ENCODE measurements at regions not wholly inside any gene's neighbourhood (a gene's known extent, or its start where the extent isn't known, plus 50 kb on each side); places are given as distances from the start of the nearest gene placed in this dataset.

DNA sequence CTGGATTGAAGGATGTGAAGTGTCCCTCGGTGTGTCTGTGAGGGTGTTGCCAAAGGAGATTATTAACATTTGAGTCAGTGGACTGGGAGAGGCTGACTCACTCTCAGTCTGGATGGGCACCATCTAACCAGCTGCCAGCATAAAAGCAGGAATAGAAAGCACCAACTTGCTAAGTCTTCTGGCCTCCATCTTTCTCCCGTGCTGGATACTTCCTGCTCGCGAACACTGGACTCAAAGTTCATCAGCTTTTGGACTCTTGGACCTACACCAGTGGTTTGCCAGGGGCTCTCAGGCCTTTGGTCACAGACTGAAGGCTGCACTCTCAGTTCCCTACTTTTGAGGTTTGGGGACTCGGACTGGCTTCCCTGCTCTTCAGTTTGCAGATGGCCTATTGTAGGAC, 220.3 kb upstream of the LRFN2 start:
- Histone ChIP-seq H3K4me3 (ENCODE audit: low read length) (no peak overlapping the region), H3K4me1 (ENCODE audit: insufficient read depth, low read length) (no peaks in the 10 kb centered on the region), H3K27me3 (ENCODE audit: insufficient read depth, low read length) (no peaks in the 10 kb centered on the region), H3K9me3 (ENCODE audit: insufficient read depth, low read depth, low read length) (no peaks in the 10 kb centered on the region), H3K9ac (ENCODE audit: low read depth, low read length) (no peak overlapping the region), H3K27ac (ENCODE audit: low read depth, low read length) (no peak overlapping the region), H3K36me3 (ENCODE audit: insufficient read depth, low read length) (no peaks in the 10 kb centered on the region)
- WGBS, result 92% methylated on average over 5 of the region's 5 CpGs

DNA sequence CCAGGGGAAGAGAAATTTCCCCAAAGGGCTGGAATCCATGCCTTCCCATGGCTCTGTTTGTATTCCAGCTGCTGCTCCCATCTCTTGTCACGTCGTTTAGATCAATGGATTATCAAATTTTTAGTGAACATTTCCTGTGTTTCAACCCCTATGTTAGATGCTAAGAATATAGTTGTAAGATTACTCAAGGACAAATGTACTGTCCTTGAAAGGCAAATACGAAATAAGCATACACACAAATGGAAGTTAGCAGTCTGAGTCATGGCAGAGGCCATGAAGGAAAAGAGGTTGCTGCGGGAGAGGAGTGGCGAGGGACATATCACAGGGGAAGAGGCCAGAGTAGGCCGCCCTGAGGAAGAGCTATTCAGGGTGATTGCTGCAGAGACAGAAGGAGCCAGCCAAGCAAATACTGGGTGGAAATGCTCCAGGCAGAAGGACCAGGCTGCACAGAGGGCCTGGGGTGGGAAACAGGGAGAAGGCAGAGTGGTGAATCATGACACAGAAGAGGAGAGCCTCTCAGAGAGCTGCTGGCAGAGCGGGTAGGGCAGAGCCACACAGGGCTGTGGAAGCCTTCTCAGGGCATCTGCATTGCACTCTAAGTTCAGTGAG, 219.2 kb upstream of the LRFN2 start:
- Histone ChIP-seq H3K36me3 (ENCODE audit: insufficient read depth, low read length) (no peaks in the 10 kb centered on the region), H3K27me3 (ENCODE audit: insufficient read depth, low read length) (no peaks in the 10 kb centered on the region), H3K4me1 (ENCODE audit: insufficient read depth, low read length) (no peaks in the 10 kb centered on the region), H3K9ac (ENCODE audit: low read depth, low read length) (no peak overlapping the region), H3K9me3 (ENCODE audit: insufficient read depth, low read depth, low read length) (no peaks in the 10 kb centered on the region), H3K4me3 (ENCODE audit: low read length) (no peak overlapping the region), H3K27ac (ENCODE audit: low read depth, low read length) (no peak overlapping the region)
- 84% methylated on average over 7 of the region's 7 CpGs for WGBS

DNA sequence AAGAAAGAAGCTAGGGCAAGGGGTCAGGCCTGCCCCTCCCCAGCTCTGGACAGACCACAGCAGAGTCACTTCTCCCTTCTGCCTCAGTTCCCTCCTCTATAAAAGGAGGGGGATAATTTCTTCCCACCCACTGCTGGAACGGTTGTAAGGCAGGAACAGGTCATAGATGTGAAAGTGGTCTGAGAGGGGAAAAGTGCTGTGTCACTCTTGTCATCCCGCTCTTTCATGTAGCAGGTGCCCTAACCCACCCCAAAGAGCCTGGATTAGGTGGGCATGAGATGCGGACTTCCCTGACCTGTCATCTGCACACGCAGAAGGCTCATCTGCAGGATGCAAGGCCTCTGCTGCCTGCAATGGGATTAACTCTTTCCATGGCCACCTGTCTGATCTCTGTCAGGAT, 218.2 kb upstream of the LRFN2 start:
- no peaks in the 10 kb centered on the region for H3K27me3 ChIP-seq (ENCODE audit: insufficient read depth, low read length)
- WGBS, result 94% methylated on average over 4 of the region's 4 CpGs
- H3K36me3 ChIP-seq (ENCODE audit: insufficient read depth, low read length), result no peaks in the 10 kb centered on the region
- no peak overlapping the region for H3K27ac ChIP-seq (ENCODE audit: low read depth, low read length)
- no peak overlapping the region for H3K4me3 ChIP-seq (ENCODE audit: low read length)
- H3K4me1 ChIP-seq (ENCODE audit: insufficient read depth, low read length), result no peaks in the 10 kb centered on the region
- no peaks in the 10 kb centered on the region for H3K9me3 ChIP-seq (ENCODE audit: insufficient read depth, low read depth, low read length)
- H3K9ac ChIP-seq (ENCODE audit: low read depth, low read length), result no peak overlapping the region

DNA sequence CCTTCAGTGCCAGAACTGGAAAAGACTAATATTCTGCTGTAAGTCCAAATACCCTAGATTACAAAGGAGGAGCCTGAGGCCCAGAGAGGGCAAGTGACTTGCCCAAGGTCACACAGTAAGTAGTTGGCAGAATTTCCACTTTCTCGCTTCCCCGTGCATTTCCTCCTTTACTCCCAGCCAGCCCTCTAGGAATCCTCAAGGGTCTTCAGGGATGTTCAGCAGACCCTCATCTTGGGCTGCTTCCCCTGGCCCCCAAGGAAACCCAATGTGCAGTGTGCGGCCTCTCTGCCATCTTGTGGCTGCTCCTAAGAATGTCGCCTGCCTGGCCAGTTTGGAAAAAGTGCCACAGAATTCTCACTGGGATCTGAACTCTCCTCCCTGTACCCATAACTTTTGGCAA, 217.7 kb upstream of the LRFN2 start:
- Histone ChIP-seq H3K27me3 (ENCODE audit: insufficient read depth, low read length) (no peaks in the 10 kb centered on the region), H3K9me3 (ENCODE audit: insufficient read depth, low read depth, low read length) (no peaks in the 10 kb centered on the region), H3K9ac (ENCODE audit: low read depth, low read length) (no peak overlapping the region), H3K27ac (ENCODE audit: low read depth, low read length) (no peak overlapping the region), H3K36me3 (ENCODE audit: insufficient read depth, low read length) (no peaks in the 10 kb centered on the region), H3K4me3 (ENCODE audit: low read length) (no peak overlapping the region), H3K4me1 (ENCODE audit: insufficient read depth, low read length) (no peaks in the 10 kb centered on the region)
- 91% methylated on average over 4 of the region's 4 CpGs for WGBS

DNA sequence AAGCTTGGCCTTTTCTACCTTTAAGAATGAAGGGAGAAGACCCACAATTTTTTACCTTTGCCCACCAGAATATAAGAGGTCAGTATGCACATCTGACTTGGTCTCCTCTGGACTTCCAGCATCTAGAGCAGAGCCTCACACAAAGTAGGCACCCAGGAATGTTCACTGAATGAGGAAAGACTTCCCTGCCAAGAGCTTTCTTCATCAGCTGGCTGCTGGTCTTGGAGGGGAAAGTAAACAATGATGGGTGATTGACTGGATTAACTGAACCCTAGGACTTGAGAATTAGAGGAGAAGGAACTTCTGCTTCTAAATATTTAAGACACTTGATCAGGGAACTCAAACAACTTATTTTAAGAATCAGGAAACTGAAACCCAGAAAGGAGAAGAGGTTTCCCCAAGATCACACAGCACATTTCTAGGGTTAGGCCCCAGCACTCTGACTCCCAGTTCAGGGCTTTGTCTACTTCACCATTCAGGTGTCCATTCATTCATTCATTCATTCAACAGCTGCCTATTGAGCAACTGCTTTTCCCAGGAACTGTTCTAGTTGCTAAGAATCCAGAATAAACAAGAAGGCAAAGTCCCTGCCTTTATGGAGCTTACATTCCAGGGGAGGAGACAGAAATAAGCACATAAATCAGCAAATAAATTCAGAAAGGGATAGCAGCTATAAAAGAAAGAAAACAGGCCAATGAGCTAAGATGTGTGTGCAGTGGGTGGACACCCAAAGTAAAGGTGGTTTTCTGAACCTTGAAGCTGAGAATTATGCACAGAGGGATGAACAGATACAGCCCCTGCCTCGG, 216.9 kb upstream of the LRFN2 start:
- 0 out of 2 replicates have a peak, but pooled peaks cover 3% of the 10 kb centered on the region for H3K27me3 ChIP-seq (ENCODE audit: insufficient read depth, low read length)
- WGBS, result 98% methylated on average over 1 of the region's 1 CpG
- H3K36me3 ChIP-seq (ENCODE audit: insufficient read depth, low read length), result no peaks in the 10 kb centered on the region
- no peaks in the 10 kb centered on the region for H3K9me3 ChIP-seq (ENCODE audit: insufficient read depth, low read depth, low read length)
- no peak overlapping the region for H3K9ac ChIP-seq (ENCODE audit: low read depth, low read length)
- no peaks in the 10 kb centered on the region for H3K4me1 ChIP-seq (ENCODE audit: insufficient read depth, low read length)
- no peak overlapping the region for H3K27ac ChIP-seq (ENCODE audit: low read depth, low read length)
- H3K4me3 ChIP-seq (ENCODE audit: low read length), result no peak overlapping the region

DNA sequence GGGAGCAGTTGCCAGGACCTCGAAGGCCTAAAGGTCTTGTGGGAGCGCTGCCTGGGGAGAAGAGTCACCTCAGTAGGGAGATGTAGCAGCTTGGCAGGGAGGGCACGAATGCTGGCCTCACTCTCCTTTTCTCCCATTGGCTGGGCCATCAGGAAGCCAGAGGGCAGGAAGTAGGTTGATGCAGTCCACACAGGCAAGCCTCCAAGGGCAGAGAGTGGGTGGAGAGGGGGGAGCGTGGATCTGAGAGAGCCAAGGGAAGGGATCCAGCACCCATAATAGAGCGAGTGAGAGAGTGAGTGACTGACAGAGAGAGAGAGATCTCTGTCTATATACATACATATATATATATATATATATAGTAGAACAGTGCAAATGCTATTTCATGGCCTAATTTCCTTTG, 215.3 kb upstream of the LRFN2 start:
- H3K4me3 ChIP-seq (ENCODE audit: low read length), result no peak overlapping the region
- H3K27me3 ChIP-seq (ENCODE audit: insufficient read depth, low read length), result 0 out of 2 replicates have a peak, but pooled peaks cover 3% of the 10 kb centered on the region
- no peaks in the 10 kb centered on the region for H3K4me1 ChIP-seq (ENCODE audit: insufficient read depth, low read length)
- H3K36me3 ChIP-seq (ENCODE audit: insufficient read depth, low read length), result no peaks in the 10 kb centered on the region
- no peak overlapping the region for H3K27ac ChIP-seq (ENCODE audit: low read depth, low read length)
- 88% methylated on average over 5 of the region's 5 CpGs for WGBS
- no peak overlapping the region for H3K9ac ChIP-seq (ENCODE audit: low read depth, low read length)
- no peaks in the 10 kb centered on the region for H3K9me3 ChIP-seq (ENCODE audit: insufficient read depth, low read depth, low read length)

DNA sequence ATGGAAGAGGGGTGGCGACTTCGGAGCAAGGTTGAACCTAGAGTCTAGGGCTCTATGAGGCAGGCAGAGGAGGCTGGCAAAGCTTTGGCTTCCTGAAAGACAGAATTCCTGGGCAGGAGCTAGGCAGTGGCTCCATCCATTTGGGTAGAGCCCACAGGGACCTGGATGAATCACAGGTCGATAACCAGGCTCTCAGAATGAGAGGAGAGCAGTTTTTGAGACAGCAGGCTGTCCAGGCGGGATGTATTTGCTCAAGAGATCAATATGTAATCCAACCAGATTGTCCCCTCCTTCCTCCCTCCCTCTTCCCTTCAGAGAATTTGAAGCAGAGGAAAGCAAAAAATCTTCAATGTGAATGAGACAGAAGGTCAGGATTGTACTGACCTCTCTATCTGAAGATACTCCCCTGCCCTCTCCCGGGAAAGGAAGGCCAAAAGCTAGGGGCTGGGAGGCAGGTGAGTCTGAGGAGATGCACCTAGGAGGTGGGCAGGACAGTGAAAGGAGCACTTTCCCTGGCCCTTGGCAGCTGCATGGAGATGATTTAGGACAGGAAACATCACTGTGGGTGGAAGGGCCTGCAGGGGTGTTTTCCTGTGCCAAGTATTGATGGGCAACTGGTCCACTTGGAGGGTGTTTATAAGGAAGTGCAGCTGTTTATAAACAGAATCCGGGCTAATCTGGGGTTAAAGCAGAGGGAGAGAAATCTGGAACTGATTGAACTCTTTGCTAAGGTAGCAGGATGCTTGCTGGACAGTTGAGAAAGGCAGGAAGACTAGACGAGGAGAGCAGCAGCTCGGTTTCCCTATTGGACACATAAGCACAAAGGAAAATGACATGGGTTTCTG, 212.4 kb upstream of the LRFN2 start:
- H3K4me1 ChIP-seq (ENCODE audit: insufficient read depth, low read length), result no peaks in the 10 kb centered on the region
- no peaks in the 10 kb centered on the region for H3K36me3 ChIP-seq (ENCODE audit: insufficient read depth, low read length)
- no peak overlapping the region for H3K4me3 ChIP-seq (ENCODE audit: low read length)
- 0 out of 2 replicates have a peak, but pooled peaks cover 3% of the 10 kb centered on the region for H3K27me3 ChIP-seq (ENCODE audit: insufficient read depth, low read length)
- H3K9me3 ChIP-seq (ENCODE audit: insufficient read depth, low read depth, low read length), result no peaks in the 10 kb centered on the region
- 87% methylated on average over 8 of the region's 8 CpGs for WGBS
- H3K9ac ChIP-seq (ENCODE audit: low read depth, low read length), result no peak overlapping the region
- H3K27ac ChIP-seq (ENCODE audit: low read depth, low read length), result no peak overlapping the region

DNA sequence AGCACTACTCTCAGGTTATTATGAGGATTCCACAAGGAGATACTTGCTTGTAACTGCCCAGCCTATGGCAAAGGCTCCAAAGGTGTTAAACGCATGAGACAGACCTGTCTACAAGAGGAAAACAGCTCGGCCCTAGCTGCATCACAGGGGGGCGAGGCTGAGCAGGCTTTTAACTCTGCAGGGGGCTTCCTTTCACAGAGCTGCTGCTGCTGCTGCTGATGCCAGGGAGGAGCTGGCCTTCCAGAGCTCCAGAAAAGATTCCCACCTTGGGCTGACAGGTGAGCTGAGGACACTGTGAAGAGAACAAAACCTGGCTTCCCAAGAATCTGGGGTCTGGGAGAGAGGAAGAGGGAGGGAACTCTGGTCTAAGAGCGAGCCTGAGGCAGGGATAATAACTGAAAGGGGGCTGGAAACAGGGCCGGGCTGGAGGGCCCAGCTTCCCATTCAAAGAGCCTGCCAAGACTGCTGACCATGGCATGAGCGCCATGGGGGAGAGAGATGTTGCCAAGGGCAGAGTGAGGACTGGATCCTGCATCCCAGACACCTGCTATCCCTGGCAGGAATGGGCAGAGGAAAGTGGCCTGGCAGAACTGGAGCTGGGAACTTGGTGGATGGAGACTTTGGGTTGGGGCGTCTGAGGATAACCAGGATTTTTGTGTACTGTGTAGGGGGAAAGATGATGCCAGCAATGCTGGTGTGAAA, 211.1 kb upstream of the LRFN2 start:
- 42% methylated on average over 7 of the region's 7 CpGs for WGBS
- Histone ChIP-seq H3K9ac (ENCODE audit: low read depth, low read length) (no peak overlapping the region), H3K27me3 (ENCODE audit: insufficient read depth, low read length) (0 out of 2 replicates have a peak, but pooled peaks cover 3% of the 10 kb centered on the region), H3K27ac (ENCODE audit: low read depth, low read length) (no peak overlapping the region), H3K36me3 (ENCODE audit: insufficient read depth, low read length) (no peaks in the 10 kb centered on the region), H3K4me1 (ENCODE audit: insufficient read depth, low read length) (no peaks in the 10 kb centered on the region), H3K9me3 (ENCODE audit: insufficient read depth, low read depth, low read length) (no peaks in the 10 kb centered on the region), H3K4me3 (ENCODE audit: low read length) (no peak overlapping the region)

DNA sequence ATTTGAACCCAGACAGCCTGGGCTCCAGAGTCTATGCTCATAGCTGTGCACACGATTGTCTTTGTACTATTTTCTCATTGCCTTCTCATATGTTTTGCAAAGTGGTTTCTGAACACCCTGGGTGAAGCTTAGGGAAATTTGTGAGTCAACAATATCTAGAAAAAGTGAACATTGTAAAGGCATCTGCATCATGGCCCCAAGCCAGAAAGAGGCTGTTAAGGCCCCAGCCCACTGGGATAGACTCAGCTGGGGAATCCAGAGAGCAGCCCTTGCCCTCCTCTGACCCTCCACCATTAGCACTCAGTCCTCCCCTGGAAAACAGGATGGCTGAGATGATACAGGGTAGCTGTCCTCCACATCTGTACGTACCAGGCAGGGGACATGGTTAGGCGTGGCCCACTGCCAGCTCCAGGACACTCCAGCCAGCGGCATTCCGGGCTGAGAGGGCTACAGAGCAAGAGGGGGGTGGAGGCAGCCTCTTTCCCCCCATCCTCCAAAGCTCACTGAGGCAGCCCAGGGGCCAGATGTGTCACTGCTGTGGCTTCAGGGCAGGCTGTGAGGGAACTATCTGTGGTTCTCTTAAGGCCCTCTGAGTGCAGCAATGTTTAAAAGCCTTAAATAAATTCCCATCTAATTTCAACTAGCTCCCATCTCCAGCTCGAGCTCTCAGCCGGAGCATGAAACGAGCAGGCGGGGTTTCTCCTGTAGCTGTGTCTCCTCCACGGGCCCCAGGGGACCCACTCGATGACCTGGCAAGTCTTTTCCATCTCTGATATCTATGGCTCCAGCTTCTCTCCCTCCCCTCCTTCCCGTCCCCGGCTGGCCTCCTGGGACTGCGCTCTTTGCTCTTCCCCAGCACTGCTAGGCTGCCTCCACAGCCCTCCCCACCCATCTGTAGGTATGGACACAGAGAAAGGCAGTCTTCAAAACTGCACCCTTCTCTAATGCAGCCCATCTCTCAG, 209.4 kb upstream of the LRFN2 start:
- Histone ChIP-seq H3K4me1 (ENCODE audit: insufficient read depth, low read length) (no peaks in the 10 kb centered on the region), H3K9me3 (ENCODE audit: insufficient read depth, low read depth, low read length) (no peaks in the 10 kb centered on the region), H3K27ac (ENCODE audit: low read depth, low read length) (no peak overlapping the region), H3K9ac (ENCODE audit: low read depth, low read length) (no peak overlapping the region), H3K27me3 (ENCODE audit: insufficient read depth, low read length) (0 out of 2 replicates have a peak, but pooled peaks cover 3% of the 10 kb centered on the region), H3K4me3 (ENCODE audit: low read length) (no peak overlapping the region), H3K36me3 (ENCODE audit: insufficient read depth, low read length) (no peaks in the 10 kb centered on the region)
- WGBS, result 82% methylated on average over 14 of the region's 14 CpGs

DNA sequence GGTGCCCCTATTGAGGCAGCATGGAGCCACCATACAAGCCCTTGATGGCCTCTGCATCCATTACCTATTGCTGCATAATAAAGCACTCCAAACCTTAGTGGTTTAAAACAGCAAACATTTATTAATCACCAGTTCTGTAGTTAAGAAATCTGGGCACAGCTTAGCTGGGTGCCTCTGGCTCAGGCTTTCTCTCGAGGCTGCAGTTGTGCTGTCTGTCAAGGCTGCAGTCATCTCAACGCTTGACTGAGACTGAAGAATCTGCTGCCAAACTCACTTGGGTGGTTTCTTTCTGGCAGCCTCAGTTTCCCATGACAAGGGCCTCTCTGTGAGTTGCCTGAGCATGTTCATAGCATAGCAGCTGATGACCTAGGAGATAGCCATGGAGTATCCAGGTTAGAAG, 207.4 kb upstream of the LRFN2 start:
- Histone ChIP-seq H3K27ac (ENCODE audit: low read depth, low read length) (no peak overlapping the region), H3K9me3 (ENCODE audit: insufficient read depth, low read depth, low read length) (no peaks in the 10 kb centered on the region), H3K9ac (ENCODE audit: low read depth, low read length) (no peak overlapping the region), H3K4me3 (ENCODE audit: low read length) (no peak overlapping the region), H3K4me1 (ENCODE audit: insufficient read depth, low read length) (no peaks in the 10 kb centered on the region), H3K27me3 (ENCODE audit: insufficient read depth, low read length) (no peaks in the 10 kb centered on the region), H3K36me3 (ENCODE audit: insufficient read depth, low read length) (no peaks in the 10 kb centered on the region)
- WGBS, result 78% methylated on average over 2 of the region's 2 CpGs
